ENCODE measurements at regions not wholly inside any gene's neighbourhood (a gene's known extent, or its start where the extent isn't known, plus 50 kb on each side); places are given as distances from the start of the nearest gene placed in this dataset.
A peak's percentile ranks its signal among the peaks of the same experiment; 100 is the strongest.

DNA sequence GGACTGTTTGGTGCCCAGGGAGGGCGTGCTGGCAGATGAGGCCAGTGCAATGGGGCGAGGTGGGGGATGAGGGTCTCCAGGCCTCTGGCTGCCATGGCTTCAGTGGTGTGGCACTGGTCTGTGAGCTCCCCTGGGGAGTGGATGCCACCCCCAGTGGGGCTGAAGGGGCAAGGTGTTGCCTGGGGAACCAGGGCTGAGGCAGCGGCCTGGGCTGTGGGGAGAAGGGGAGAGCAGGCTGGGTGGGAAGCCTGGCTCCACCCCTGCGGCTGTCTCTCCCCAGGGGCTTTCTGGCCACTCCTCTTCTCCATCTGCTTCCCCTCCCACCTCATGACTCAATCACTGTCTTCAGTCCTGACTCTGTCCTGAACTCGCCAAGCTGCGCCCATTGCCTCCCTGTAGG, 88.4 kb upstream of the TLE3 start:
- intact Hi-C loops (cut with DNase I): no loop called here
- Histone ChIP-seq H3K27ac (ENCODE audit: low read depth in 2 of 2, low read length in 2 of 2) (no peak overlapping the region), H3K4me1 (ENCODE audit: control insufficient read depth in 2 of 3, insufficient read depth in 2 of 3, low read depth in 1 of 3, low read length in 3 of 3) (no peaks in the 10 kb centered on the region), H3K9me3 (ENCODE audit: control insufficient read depth in 2 of 3, insufficient read depth in 1 of 3, low read length in 3 of 3) (no peaks in the 10 kb centered on the region), H3K36me3 (ENCODE audit: control insufficient read depth in 2 of 3, insufficient read depth in 3 of 3, low read length in 3 of 3) (no peaks in the 10 kb centered on the region), H3K4me3 (ENCODE audit: low read length in 3 of 3) (no peak overlapping the region), H3K9ac (ENCODE audit: low read length in 3 of 3) (no peak overlapping the region), H3K27me3 (ENCODE audit: control insufficient read depth, insufficient read depth, low read length) (no peaks in the 10 kb centered on the region)
- DNase-seq: no peak
- TF ChIP-seq, protein P1, sequence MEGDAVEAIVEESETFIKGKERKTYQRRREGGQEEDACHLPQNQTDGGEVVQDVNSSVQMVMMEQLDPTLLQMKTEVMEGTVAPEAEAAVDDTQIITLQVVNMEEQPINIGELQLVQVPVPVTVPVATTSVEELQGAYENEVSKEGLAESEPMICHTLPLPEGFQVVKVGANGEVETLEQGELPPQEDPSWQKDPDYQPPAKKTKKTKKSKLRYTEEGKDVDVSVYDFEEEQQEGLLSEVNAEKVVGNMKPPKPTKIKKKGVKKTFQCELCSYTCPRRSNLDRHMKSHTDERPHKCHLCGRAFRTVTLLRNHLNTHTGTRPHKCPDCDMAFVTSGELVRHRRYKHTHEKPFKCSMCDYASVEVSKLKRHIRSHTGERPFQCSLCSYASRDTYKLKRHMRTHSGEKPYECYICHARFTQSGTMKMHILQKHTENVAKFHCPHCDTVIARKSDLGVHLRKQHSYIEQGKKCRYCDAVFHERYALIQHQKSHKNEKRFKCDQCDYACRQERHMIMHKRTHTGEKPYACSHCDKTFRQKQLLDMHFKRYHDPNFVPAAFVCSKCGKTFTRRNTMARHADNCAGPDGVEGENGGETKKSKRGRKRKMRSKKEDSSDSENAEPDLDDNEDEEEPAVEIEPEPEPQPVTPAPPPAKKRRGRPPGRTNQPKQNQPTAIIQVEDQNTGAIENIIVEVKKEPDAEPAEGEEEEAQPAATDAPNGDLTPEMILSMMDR (IDR thresholded peaks at IDR 0.05; ENCODE audit: borderline replicate concordance, extremely low read depth, insufficient read depth): no peak
- FAIRE-seq: no peak

GRCh38 chr15:70185251-70185711, 87.6 kb upstream of the TLE3 start:
- Histone ChIP-seq H3K36me3 (ENCODE audit: control insufficient read depth in 2 of 3, insufficient read depth in 3 of 3, low read length in 3 of 3) (no peaks in the 10 kb centered on the region), H3K27me3 (ENCODE audit: control insufficient read depth, insufficient read depth, low read length) (no peaks in the 10 kb centered on the region), H3K4me3 (ENCODE audit: low read length in 3 of 3) (no peak overlapping the region), H3K4me1 (ENCODE audit: control insufficient read depth in 2 of 3, insufficient read depth in 2 of 3, low read depth in 1 of 3, low read length in 3 of 3) (no peaks in the 10 kb centered on the region), H3K9ac (ENCODE audit: low read length in 3 of 3) (no peak overlapping the region), H3K27ac (ENCODE audit: low read depth in 2 of 2, low read length in 2 of 2) (no peak overlapping the region), H3K9me3 (ENCODE audit: control insufficient read depth in 2 of 3, insufficient read depth in 1 of 3, low read length in 3 of 3) (no peaks in the 10 kb centered on the region)
- TF ChIP-seq, protein P1 (IDR thresholded peaks at IDR 0.05; ENCODE audit: borderline replicate concordance, extremely low read depth, insufficient read depth): no peak
- intact Hi-C loops (cut with DNase I): no loop called here
- no peak for FAIRE-seq
- DNase-seq: peak in 2 of 5 donors; percentile 53 to 79

GRCh38 chr15:70182858-70183695, 85.4 kb upstream of the TLE3 start:
- no peaks in the 10 kb centered on the region for H3K9me3 ChIP-seq (ENCODE audit: control insufficient read depth in 2 of 3, insufficient read depth in 1 of 3, low read length in 3 of 3)
- no peak overlapping the region for H3K9ac ChIP-seq (ENCODE audit: low read length in 3 of 3)
- FAIRE-seq (no peak), DNase-seq (no peak)
- TF ChIP-seq, protein P1 (IDR thresholded peaks at IDR 0.05; ENCODE audit: borderline replicate concordance, extremely low read depth, insufficient read depth): no peak
- H3K27me3 ChIP-seq (ENCODE audit: control insufficient read depth, insufficient read depth, low read length): no peaks in the 10 kb centered on the region
- H3K4me3 ChIP-seq (ENCODE audit: low read length in 3 of 3): no peak overlapping the region
- H3K36me3 ChIP-seq (ENCODE audit: control insufficient read depth in 2 of 3, insufficient read depth in 3 of 3, low read length in 3 of 3): no peaks in the 10 kb centered on the region
- H3K27ac ChIP-seq (ENCODE audit: low read depth in 2 of 2, low read length in 2 of 2): no peak overlapping the region
- no peaks in the 10 kb centered on the region for H3K4me1 ChIP-seq (ENCODE audit: control insufficient read depth in 2 of 3, insufficient read depth in 2 of 3, low read depth in 1 of 3, low read length in 3 of 3)
- intact Hi-C loops (cut with DNase I): no loop called here
